OCI-LY1 (cell line): ENCODE measurements at regions not wholly inside any gene's neighbourhood (a gene's known extent, or its start where the extent isn't known, plus 50 kb on each side); places are given as distances from the start of the nearest gene placed in this dataset.

ENCODE experiments used
- H2AFZ ChIP-seq: fragments of 200-600 bp; sonication (generic), shearing (Covaris generic); 2 replicates; pipeline ENCODE4 v1.6.0; 2014; ENCODE audit warnings: antibody characterized with exemption, mild to moderate bottlenecking, low read length
- H3F3A ChIP-seq: fragments of 200-600 bp; sonication (generic), shearing (Covaris generic); 2 replicates; pipeline ENCODE4 v1.6.0; 2014; ENCODE audit warnings: mild to moderate bottlenecking, antibody characterized with exemption, low read length, moderate library complexity; ENCODE audit not compliant: insufficient read depth
- H3K27ac ChIP-seq: fragments of 200-600 bp; sonication (generic); 2 replicates; pipeline ENCODE4 v1.5.1; 2014; ENCODE audit warnings: low read length, mixed run types, mild to moderate bottlenecking, low read depth; ENCODE audit not compliant: poor library complexity, severe bottlenecking
- H3K27me3 ChIP-seq: fragments of 200-600 bp; sonication (generic); 2 replicates; pipeline ENCODE4 v1.6.0; 2014; ENCODE audit warnings: antibody characterized with exemption, mild to moderate bottlenecking, low read length, moderate library complexity; ENCODE audit not compliant: insufficient read depth
- H3K36me3 ChIP-seq: fragments of 200-600 bp; sonication (generic); 2 replicates; pipeline ENCODE4 v1.6.1; 2014; ENCODE audit warnings: mild to moderate bottlenecking, antibody characterized with exemption, low read length, moderate library complexity, mixed read lengths; ENCODE audit not compliant: insufficient read depth
- H3K4me1 ChIP-seq: fragments of 200-600 bp; sonication (generic); 2 replicates; pipeline ENCODE4 v1.5.1; 2014; ENCODE audit warnings: mild to moderate bottlenecking, low read length, moderate library complexity; ENCODE audit not compliant: insufficient read depth, severe bottlenecking
- H3K4me2 ChIP-seq: fragments of 200-600 bp; sonication (generic), shearing (Covaris generic); 2 replicates; pipeline ENCODE4 v1.6.1; 2014; ENCODE audit warnings: low read length
- H3K4me3 ChIP-seq: fragments of 200-600 bp; sonication (generic); 2 replicates; pipeline ENCODE4 v1.5.1; 2014; ENCODE audit warnings: low read length, low read depth, mild to moderate bottlenecking, mixed read lengths; ENCODE audit not compliant: poor library complexity, severe bottlenecking
- H3K79me2 ChIP-seq: fragments of 200-600 bp; shearing (Covaris generic); 2 replicates; pipeline ENCODE4 v1.6.1; 2016; ENCODE audit warnings: mixed run types, low read length, mixed read lengths; ENCODE audit not compliant: insufficient read depth
- H3K9ac ChIP-seq: fragments of 200-600 bp; sonication (generic), shearing (Covaris generic); 2 replicates; pipeline ENCODE4 v1.6.1; 2014; ENCODE audit warnings: mild to moderate bottlenecking, low read length, mixed read lengths
- H3K9me2 ChIP-seq: fragments of 200-600 bp; sonication (generic), shearing (Covaris generic); 2 replicates; pipeline ENCODE4 v1.6.1; 2014; ENCODE audit warnings: low read depth, mild to moderate bottlenecking, low read length, mixed read lengths
- H3K9me3 ChIP-seq: fragments of 200-600 bp; shearing (Covaris generic); 2 replicates; pipeline ENCODE4 v1.6.1; 2014; ENCODE audit warnings: low read length, mixed read lengths
- H4K20me1 ChIP-seq: fragments of 200-600 bp; sonication (generic), shearing (Covaris generic); 2 replicates; pipeline ENCODE4 v1.6.0; 2016; ENCODE audit warnings: mild to moderate bottlenecking, low read length; ENCODE audit not compliant: insufficient read depth
- CTCF ChIP-seq: fragments of 200-600 bp; sonication (generic), shearing (Covaris generic); IDR thresholded peaks from 2 replicates; pipeline ENCODE4 v1.5.1; 2017; ENCODE audit warnings: mild to moderate bottlenecking, antibody characterized with exemption, low read length, moderate library complexity, mixed read lengths
- EZH2 ChIP-seq: fragments of 200-600 bp; sonication (generic), shearing (Covaris generic); IDR thresholded peaks from 2 replicates; pipeline ENCODE4 v1.8.0; 2017; ENCODE audit warnings: borderline replicate concordance, mixed run types, mild to moderate bottlenecking, antibody characterized with exemption, low read length, moderate library complexity, mixed read lengths

- Histone ChIP-seq H3K9me3 (no peaks in the 10 kb centered on the region), H3K36me3 (no peaks in the 10 kb centered on the region), H3F3A (no peaks in the 10 kb centered on the region), H4K20me1 (no peaks in the 10 kb centered on the region), H3K4me1 (no peaks in the 10 kb centered on the region), H3K79me2 (no peaks in the 10 kb centered on the region), H3K27ac (no peak overlapping the region), H2AFZ (no peak overlapping the region), H3K4me3 (no peak overlapping the region), H3K9ac (no peak overlapping the region), H3K27me3 (no peaks in the 10 kb centered on the region), H3K9me2 (no peaks in the 10 kb centered on the region), H3K4me2 (no peak overlapping the region)
- TF ChIP-seq EZH2 (no peak), CTCF (no peak)
Observed at GRCh38 chr18:78001811-78002210, 752.2 kb downstream of the GALR1 start.

GRCh38 chr18:78006006-78006773 is 756.5 kb downstream of the GALR1 start:
- TF ChIP-seq CTCF (no peak), EZH2 (no peak)

GRCh38 chr18:78006774-78007260 is 757.2 kb downstream of the GALR1 start:
- Histone ChIP-seq H3K79me2 (no peaks in the 10 kb centered on the region), H3K4me2 (no peak overlapping the region), H3K27me3 (no peaks in the 10 kb centered on the region), H3K27ac (no peak overlapping the region), H3K36me3 (no peaks in the 10 kb centered on the region), H2AFZ (no peak overlapping the region), H3K4me3 (no peak overlapping the region), H3K9me2 (no peaks in the 10 kb centered on the region), H3K9ac (no peak overlapping the region), H4K20me1 (no peaks in the 10 kb centered on the region), H3F3A (no peaks in the 10 kb centered on the region), H3K4me1 (no peaks in the 10 kb centered on the region), H3K9me3 (no peaks in the 10 kb centered on the region)
- no peak for TF ChIP-seq CTCF
- no peak for TF ChIP-seq EZH2

More at GRCh38 chr18:78006006-78006773, 756.5 kb downstream of the GALR1 start:
- H2AFZ ChIP-seq = no peak overlapping the region
- no peak overlapping the region for H3K27ac ChIP-seq
- H3K4me2 ChIP-seq = no peak overlapping the region
- no peaks in the 10 kb centered on the region for H3K9me3 ChIP-seq
- no peaks in the 10 kb centered on the region for H3K36me3 ChIP-seq
- H3K79me2 ChIP-seq = no peaks in the 10 kb centered on the region
- no peaks in the 10 kb centered on the region for H3K27me3 ChIP-seq
- no peaks in the 10 kb centered on the region for H3F3A ChIP-seq
- H3K9me2 ChIP-seq = no peaks in the 10 kb centered on the region
- H3K9ac ChIP-seq = no peak overlapping the region
- H4K20me1 ChIP-seq = no peaks in the 10 kb centered on the region
- no peaks in the 10 kb centered on the region for H3K4me1 ChIP-seq
- H3K4me3 ChIP-seq = no peak overlapping the region
